Fibroblast of peridontal ligament (primary cell): ENCODE measurements at regions not wholly inside any gene's neighbourhood (a gene's known extent, or its start where the extent isn't known, plus 50 kb on each side); places are given as distances from the start of the nearest gene placed in this dataset.

Experiments used
- DNase-seq: peaks from one replicate; pipeline ENCODE4 v3.0.0-alpha.2; 2010; ENCODE audit errors: extremely low read depth

DNA sequence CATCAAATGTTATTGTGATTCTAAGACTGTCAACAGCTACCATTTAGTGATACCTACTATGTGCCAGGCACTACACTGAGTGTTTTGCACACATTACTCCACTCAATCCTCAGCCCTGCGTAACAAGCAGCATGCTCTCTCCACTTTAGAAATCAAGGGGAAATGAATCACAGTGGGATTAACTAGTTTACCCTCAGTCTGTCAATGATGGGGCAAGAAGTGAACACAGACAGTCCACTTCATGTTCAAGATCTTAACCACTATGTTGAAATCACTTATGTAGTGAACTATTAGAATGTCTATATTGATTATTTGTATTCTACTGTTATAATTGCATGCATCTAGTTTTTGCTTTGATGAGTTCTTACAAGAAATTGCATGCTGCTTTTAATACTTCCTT is 165.3 kb downstream of the LTN1 start:
- peak; percentile 5 for DNase-seq

GRCh38 chr21:28826569-28826968 is 166.1 kb downstream of the LTN1 start:
- no peak for DNase-seq

DNA sequence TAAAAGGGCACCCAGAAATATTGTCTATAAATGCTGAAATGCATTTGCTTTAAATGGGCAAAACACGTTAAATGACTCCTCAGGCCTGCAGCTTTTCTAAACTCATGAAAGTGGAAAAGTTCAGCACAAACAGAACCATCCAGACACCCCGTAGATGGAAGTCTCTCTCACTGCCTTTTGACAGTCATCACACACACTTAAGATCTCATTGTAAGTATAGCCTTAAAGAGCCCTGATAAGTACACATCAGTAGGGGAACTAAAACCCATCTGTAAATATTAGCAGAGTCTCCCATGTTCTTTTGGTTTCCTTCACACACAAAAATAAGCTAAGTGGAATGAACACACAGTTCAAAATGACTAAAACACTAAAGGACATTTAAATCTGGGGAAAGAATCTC is 166.7 kb downstream of the LTN1 start:
- no peak for DNase-seq

DNA sequence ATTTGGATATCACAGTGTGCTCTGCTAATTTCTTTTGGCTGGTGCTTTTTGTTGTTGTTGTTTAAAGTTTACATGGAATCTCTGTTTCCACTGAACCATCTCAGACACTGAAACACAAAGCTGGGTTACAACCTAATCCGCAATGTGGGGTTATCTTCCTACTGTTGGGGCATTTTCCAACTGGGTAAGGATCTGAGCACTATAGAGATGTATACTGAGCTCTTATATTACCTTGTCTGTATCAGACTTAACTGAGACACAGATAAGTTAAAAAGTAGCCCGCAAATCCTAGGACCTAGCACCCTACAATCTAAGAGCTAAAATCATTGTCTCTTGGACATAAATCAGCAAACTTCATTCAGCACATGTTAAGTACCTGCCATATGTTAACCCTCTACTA is 169.2 kb downstream of the LTN1 start:
- no peak for DNase-seq

DNA sequence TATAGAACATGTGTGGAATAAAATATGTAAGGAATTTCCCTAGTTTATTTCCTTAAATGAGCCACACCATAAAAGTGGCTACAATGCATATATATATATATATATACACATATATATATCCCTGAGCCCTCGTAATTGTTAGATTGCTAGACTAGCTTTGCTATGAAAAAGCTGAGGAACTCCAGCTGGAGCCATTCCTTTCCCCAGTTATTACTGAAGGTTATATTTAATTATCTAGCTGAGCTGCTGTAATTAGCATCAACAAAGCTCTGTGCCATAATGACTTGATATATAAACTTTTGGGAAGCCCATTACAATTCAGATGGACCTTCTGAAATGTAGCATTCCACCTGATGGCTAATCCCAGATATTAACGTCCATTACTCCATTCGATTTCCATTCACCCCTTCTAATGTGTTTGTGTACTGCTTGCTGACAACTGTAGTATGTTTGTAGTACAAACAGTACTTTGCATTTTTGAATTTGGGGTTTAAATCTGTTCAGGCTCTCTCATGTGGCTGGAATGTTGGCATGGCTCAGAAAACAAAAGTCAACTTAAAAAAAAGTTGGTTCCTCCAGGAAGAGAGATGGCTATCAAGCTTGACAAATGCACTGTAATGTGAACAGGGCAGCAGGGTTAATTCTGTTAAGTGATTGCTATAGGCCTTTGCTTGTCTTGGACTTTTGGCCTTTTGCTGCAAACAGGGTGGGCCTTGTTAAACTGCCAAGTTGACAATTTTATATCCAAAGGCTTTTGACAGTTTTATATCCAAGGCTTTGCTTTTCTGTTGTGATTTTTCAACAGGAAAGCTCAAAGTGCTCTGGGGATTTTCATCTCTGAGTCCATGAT is 170.0 kb downstream of the LTN1 start:
- DNase-seq: peak; percentile 67

GRCh38 chr21:28822123-28822399 is 170.6 kb downstream of the LTN1 start:
- no peak for DNase-seq

DNA sequence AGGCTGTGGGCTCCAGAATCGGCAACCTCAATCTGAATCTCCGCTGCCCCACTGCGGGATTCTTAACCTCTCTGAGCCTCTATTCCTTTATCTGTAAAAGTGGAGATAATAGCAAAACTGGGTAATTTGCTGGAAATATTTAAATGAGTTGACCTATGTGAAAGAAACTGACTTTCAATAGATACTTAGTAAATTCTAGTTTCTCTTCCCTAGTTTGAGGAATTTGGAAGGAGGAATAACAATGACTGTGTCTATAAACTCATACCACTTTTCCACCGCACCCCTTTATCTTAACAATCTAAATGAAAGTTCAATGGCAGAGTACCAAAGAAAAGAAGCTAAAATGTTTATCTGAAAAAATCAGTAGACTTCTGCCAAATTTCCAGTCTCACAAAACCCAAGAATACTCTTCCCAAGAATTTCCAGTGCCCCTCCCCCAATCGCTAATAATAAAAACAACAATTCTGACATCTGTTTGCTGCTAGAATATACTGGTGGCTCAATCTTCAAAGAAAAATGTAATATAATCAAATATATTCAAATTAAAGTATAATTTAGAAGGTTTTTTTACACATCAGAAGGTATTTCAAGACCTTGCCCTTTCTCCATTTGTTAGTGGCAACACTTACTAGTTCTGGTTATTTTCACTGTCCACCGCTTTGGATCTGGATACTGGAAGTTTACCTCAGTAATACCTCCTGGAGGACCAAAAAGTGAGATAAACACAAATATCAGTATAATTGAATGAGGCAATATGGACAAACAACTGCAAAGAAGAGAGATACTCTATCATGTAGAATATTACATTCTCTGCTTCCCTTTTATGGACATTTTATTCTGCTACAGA is 171.2 kb downstream of the LTN1 start:
- no peak for DNase-seq

DNA sequence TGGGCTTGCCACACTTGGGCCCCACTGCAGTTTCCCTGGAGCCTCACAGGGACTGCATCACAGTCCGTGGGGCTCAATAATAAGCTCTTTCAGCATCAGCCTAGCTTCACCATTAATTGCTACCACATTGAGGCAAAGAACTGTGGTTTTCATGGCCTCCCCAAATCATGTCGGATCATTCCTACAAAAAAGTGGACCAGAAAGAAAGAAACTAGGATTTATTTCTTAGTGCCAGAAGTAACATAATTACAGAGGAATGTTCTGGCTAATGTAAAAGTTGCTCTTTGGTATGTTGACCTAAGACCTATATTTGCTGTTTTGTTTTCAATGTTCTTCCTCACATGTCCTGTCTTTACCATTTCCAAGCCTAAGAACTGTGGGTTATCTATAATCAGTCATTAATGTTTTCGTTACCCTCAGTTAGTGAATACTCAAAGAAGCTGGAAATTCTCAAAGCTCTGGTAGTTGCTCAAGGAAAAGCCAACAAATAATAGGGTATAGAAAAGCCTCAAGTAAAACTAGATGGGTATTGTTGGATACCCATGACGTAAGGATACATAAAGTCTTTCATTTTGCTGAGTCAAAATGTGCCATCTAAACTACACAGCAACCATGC is 173.9 kb downstream of the LTN1 start:
- DNase-seq: peak; percentile 90

GRCh38 chr21:28817871-28818270 is 174.8 kb downstream of the LTN1 start:
- DNase-seq: no peak

GRCh38 chr21:28811860-28812259 is 180.8 kb downstream of the LTN1 start:
- no peak for DNase-seq

DNA sequence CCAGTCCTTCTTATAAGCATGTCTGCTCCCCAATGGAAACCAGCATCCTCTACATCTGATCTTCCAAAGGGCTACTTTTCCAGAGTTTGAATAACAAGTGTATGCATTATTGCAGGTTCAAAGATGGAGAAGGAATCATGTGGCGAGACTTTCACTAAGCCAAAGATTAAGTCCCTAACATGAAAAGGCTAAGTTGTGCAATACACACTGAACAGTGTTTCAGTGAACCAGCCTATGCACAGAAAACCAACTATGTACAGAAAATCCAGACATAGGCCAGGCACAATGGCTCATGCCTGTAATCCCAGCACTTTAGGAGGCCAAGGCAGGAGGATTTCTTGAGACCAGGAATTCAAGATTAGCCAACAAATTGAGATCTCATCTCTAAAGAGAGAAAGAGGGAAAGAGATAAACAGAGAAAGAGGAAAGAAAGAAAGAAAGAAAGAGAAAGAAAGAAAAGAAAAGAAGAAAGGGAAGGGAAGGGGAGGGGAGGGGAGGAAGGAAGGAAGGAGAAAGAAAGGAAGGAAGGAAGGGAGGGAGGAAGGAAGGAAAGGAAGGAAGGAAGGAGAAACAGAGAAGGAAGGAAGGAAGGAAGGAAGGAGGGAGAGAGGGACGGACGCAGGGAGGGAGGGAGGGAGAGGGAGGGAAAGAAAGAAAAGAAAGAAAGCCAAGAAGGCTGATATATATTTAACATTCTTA is 181.7 kb downstream of the LTN1 start:
- DNase-seq: no peak

- peak; percentile 93 for DNase-seq
These were observed 186.8 kb downstream of the LTN1 start for GRCh38 chr21:28805885-28806284.

- DNase-seq: no peak
These were observed 188.5 kb downstream of the LTN1 start for GRCh38 chr21:28804089-28804670.

- no peak for DNase-seq
These were observed 190.8 kb downstream of the LTN1 start for GRCh38 chr21:28801906-28802305.

GRCh38 chr21:28799926-28800325 is 192.8 kb downstream of the LTN1 start:
- DNase-seq: no peak

- peak; percentile 78 for DNase-seq
These were observed 193.9 kb downstream of the LTN1 start for GRCh38 chr21:28798798-28799197.

DNA sequence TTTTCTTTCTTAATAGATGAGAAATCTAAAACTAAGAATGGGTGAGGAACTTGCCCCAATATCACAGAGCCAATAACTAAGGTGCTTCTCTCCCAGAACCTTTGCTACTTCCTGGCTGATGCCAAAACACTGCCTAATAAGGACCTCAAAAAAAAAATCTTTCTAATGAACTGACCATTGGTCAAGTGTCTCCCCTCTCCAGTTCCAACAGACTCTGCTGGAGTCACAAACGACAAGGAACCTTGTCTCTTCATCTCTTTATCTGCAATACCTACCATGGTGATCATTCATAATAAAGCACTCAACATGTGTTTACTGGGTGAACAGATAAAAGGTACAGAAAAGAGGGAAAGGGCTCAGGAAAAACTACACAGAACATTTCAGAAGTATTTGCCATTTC is 197.4 kb downstream of the LTN1 start:
- no peak for DNase-seq

- no peak for DNase-seq
These were observed 198.3 kb downstream of the LTN1 start for GRCh38 chr21:28794371-28794851.

DNA sequence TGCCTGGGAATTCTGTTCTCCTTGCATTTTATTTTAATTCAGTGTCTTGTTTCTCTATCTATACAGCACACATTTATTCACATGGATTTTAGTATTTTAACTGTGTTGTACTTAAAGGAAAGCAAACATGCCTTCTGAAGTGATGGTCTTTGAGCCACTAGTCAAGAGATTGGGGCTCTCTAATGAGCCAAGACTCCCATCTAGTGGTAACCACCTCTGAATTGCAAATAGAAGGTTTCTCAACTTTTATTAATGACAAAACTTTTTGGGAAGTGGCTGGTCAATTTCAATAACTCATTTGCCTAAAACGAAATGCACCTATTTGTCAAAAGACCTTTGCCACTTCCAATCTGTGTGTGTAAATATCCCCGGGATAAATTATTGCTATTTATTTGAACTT is 199.6 kb downstream of the LTN1 start:
- DNase-seq: peak; percentile 78

DNA sequence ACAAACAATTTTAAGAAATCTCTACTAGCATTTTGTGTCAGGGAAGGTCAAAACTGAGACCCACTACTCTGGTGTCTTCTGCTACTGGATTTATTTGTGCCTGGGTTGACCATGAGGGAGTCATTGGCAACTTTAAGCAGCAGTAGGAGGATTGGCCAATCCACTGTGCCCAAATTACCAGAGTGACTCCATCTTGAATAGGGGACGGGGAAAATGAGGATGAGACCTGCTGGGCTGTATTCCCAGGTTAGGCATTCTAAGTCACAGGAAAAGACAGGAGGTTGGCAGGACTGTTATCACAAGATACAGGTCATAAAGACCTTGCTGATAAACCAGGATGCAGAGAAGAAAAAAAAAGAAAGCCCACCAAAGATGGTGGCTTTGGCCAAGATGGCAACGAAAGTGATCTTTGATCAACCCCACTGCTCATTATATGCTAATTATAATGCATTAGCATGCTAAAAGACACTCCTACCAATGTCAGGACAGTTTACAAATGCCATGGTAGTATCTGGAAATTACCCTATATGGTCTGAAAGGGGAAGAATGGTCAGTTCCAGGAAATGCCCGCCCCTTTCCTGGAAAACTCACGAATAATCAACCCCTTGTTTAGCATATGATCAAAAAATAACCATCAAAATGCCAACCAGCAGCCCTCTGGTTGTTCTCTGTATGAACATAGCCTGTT is 200.9 kb downstream of the LTN1 start:
- DNase-seq: no peak

DNA sequence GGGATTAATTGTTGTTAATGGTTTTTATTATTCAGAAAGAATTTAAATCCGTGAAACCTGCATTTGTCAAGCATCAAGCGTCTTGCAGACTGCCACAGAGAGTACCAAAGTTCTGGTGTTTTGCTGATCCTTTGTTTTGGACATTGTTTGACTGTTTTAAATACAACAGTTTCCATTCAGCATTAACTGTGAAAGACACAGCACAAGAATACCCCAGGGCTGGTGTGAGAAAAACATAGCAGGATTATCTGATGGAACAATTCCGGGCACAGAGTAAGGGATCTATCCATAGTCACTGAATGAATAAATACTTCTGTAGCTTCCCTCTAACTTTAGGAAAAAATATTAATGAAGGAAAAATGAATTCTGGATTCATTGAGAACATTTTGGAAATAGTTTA is 202.3 kb downstream of the LTN1 start:
- DNase-seq: no peak
